Cerebellar cortex (tissue), 1 donor: ENCODE measurements at regions not wholly inside any gene's neighbourhood (a gene's known extent, or its start where the extent isn't known, plus 50 kb on each side); places are given as distances from the start of the nearest gene placed in this dataset.
"Not testable (repeated sequence)": the region's sequence is repeated elsewhere in the genome, so short reads cannot be mapped to it uniquely, and the experiment has no call there.

Experiments used
- DNase-seq: peaks from one replicate; pipeline ENCODE4 v3.0.0-alpha.2; 2015; ENCODE audit warnings: low spot score

- no peak for DNase-seq
Measured at GRCh38 chr12:85574291-85574690, 261.9 kb downstream of the RASSF9 start.

DNA sequence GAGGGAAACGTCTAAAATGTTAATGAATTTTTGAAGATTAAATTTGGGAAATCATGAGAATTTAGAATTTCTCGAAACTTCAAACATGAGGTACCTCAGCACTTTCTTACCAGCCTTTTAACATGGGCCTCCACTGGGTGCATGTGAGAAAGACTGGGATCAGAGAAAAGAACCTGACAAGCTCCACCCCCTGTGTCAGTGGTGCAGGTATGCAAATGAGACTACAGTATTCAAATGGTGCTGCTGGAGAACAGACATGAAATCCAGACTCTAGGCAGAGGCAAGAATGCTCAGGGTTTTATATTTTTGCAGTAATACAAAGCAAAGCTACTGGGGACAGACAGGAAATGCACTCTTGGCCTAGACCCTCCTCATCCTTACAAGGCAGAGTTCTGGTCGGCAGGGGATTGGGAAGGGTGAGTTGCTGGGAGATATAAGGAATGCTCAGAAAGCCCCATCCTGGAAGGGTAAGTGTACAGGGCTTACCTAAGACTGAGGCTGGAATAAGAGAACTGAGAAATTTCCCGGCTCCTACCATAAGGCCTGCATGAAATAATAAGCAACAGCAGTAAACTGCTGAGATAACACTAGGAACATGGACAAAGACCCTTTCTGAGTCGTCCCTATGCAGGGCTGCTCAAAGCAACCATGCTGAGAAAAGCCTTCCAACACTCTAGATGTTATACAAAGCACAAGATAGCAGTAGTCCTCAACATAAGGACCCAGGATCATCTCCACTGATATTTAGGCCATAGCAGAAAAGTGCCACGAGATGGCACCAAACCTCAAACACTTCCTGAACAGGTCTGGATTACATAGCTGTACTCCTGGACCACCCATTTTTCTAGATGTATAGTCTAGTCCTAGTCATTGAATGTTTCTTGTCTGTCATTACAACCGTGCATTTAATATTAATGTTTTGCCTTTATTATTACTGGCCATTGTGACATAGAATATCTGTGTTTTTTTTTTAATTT lies 260.8 kb downstream of the RASSF9 start:
- DNase-seq: peak; percentile 70

DNA sequence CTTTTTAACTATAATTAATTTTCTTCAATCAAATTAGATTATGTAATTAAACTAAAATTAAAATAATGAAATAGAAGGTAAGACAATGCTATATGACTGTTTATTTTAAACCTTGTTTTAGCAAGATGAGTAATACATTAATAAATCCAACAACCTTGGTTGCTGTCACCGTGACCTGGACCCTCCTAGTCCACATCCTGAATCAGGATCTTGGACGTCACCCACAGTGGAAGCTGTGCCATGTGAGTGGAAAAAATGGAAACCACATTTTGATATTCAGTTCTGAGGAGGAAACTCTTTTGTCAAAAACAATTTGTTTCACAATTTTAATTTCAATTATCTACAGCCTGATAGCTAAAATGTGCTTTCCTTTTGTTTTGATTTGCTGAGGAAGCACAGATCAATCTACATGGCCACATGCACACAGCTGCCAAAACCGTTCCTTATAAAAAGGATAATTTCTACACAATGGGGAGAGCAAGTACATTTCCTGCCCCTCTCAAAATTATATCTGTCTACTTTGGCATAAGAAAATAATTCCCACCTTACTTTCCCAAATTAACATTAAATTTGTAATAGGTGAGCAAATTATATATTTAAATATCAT lies 255.5 kb downstream of the RASSF9 start:
- DNase-seq: no peak

DNA sequence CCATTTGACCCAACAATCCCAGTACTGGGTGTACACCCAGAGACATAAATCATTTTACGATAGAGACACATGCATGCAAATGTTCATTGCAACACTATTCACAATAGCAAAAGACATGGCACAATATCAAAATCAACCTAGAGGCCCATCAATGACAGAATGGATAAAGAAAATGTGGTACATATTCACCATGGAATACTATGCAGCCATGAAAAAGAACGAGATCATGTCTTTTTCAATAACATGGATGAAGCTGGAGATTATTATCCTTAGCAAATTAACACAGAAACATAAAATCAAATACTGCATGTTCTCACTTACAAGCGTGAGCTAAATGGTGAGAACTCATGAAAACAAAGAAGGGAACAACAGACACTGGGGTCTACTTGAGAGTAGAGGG lies 249.1 kb downstream of the RASSF9 start:
- no peak for DNase-seq

GRCh38 chr12:85588221-85588620 lies 248.0 kb downstream of the RASSF9 start:
- DNase-seq: no peak

GRCh38 chr12:85600841-85601240 lies 235.4 kb downstream of the RASSF9 start:
- DNase-seq: no peak

GRCh38 chr12:85603556-85603955 lies 232.7 kb downstream of the RASSF9 start:
- DNase-seq: no peak

DNA sequence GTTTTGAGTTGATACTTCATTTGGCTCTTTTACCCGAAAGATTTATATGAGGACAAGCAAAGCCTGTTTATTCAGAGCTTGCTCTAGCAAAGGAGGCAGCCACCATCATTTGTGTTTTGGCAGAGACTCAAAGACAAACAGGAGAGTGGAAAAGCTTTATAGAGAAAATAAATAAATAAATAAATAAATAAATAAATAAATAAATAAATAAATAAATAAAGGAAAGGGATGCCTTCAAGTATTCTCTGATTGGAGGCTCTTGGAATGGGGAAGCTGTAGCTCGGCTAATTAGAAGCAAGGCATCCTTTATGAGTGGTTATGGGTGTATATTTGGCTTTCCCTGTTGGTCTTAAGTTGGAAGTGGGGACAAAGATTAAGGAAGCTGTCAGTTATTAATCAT lies 229.8 kb downstream of the RASSF9 start:
- no peak for DNase-seq

- DNase-seq: no peak
Measured at GRCh38 chr12:85609778-85610177, 226.4 kb downstream of the RASSF9 start.

DNA sequence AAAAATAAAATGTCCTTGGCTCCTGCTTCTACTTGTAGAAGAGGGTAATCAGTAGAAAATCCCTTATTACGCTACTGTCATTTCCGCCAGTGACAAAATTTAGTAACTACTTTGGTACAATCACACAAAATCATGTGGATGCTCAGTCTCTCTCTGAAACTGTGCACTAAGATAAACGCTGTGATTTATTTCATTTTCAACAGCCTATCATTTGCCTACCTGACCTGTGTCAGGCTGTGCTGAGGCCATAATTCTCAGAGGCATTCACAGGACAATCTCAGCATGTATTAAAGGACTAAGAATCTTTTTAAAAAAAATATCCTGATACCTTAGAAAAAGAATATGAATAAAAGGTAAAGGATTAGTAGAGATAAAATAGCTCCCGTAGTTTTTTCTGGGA lies 226.0 kb downstream of the RASSF9 start:
- DNase-seq: no peak

DNA sequence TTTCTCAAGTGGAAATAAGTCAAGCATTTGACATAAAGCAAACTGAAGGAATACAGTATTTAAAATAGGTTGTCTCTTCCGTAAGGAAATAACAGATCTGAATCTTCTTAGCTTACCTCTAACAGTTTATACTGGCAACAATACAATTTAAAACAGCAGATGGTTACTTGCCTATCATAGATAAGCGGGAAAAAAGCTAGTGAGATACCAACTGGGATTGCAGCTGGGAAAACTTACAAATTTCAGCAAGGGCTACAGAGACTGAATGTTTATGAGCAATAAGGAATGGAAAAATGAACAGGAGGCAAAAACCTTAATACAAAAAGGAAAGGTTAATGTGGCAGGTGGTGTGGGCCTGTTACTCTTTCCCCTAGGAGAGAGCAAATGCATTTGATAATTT lies 220.0 kb downstream of the RASSF9 start:
- DNase-seq: peak; percentile 14

DNA sequence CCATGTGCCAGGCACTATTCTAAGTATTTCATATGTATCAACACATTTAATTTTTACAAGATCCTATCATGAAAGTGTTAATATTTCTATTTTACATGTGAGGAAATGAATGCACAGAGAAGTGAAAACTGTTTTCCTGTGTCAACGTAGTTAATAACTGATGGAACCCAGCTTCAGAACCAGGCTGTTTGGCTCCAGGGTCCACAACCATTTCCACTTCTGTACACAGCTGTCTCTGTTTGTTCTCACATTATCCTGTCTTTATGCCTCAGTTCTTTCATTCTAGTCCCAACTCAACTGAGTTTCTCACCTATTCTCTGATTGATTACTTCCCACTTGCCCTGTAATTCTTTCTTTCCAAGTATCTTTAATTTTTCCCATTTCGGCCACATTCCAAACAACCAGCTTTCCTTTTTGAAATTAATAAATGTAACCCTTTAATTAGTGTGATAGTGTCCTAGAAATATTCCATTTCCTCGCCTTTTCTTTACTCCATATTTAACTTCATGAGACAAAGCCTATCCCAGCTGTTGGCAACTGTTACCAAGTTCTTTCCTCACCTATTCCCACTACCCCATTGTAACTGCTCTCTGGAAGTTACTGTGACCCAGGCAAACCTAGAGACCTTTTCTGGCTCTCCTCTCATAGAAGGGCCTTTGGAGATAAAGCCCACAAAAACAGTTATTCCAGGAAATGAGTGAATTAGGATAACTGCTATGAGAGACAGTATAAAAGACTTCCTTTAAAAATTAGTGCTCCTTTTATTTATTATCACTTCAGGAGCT lies 218.7 kb downstream of the RASSF9 start:
- no peak for DNase-seq

- no peak for DNase-seq
Measured at GRCh38 chr12:85621041-85621440, 215.2 kb downstream of the RASSF9 start.

- DNase-seq: no peak
Measured at GRCh38 chr12:85623763-85624162, 212.4 kb downstream of the RASSF9 start.

DNA sequence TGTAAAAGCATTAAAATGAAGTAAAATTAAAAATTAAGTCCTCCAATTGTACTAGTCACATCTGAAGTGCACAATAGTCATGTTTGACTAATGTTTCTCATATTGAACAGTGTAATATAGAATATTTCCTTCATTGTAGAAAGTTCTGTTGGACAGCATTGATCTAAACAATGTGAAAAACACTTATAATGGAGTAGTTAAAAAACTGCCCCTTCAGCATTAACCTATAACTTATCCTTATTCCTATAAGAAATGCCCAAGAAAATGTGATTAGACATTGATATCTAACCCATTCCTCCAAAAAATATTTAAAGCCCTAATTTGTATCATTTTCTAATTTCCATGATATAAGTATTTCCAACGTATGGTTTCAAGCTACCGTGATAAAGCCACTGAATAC lies 210.7 kb downstream of the RASSF9 start:
- DNase-seq: no peak

GRCh38 chr12:85626001-85626783 lies 210.0 kb downstream of the RASSF9 start:
- no peak for DNase-seq

- no peak for DNase-seq
Measured at GRCh38 chr12:85626784-85627171, 209.4 kb downstream of the RASSF9 start.

- no peak for DNase-seq
Measured at GRCh38 chr12:85627584-85627983, 208.6 kb downstream of the RASSF9 start.

GRCh38 chr12:85628562-85628961 lies 207.6 kb downstream of the RASSF9 start:
- DNase-seq: not testable (repeated sequence)

GRCh38 chr12:85630851-85631250 lies 205.4 kb downstream of the RASSF9 start:
- DNase-seq: no peak

DNA sequence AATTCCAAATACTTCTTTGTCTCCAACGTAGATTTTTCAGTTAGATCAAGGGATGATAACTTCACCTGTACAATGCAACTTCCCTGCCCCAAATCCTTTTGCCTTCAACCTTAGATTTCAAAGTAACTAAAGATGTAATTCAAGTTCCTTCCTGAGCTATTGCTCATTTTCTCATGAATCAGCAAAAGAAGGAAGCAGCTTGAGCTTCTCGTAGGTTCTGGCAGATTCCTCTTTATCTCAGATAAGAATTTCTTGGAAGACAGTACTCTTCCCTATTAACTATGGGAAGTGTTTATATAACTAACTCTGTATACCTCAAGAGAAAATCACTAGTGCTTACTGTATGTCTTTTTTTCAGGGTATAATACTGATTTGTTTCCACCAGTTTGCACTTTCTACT lies 203.8 kb downstream of the RASSF9 start:
- no peak for DNase-seq

DNA sequence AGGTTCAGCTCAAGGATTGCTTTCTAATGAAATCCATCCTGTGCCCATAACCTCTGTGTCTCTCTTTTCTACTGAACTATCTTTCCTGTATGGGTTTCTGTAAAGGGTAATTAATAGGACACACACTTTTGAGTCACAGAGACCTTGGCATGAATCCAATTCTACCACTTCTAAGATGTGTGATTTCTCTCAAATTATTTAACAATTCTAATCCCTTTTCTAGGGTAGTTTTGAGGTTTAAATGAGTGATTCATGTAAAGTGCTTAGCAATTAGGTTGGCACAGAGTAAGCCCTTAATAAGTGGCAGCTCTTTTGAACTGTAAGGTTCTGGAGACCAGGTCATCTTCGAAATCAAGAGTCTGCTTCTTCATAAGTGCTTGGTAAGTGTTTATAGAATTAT lies 202.7 kb downstream of the RASSF9 start:
- no peak for DNase-seq
